HepG2 (cell line): ENCODE measurements at regions not wholly inside any gene's neighbourhood (a gene's known extent, or its start where the extent isn't known, plus 50 kb on each side); places are given as distances from the start of the nearest gene placed in this dataset.

Experiments
- ATAC-seq: fragments of 200-7000 bp; cut with Tn5 transposase; 3 replicates; pipeline ENCODE4 v1.9.1; 2020; ENCODE audit warnings: mild to moderate bottlenecking, moderate library complexity
- BruUV-seq: library from RNA; stranded (reverse); fragments of 400-500 nt; replicated peaks from 2 replicates; lab custom pipeline; 2021; lab: Mats Ljungman, UMichigan
- CTCF ChIA-PET: fragments of 300-600 bp; formaldehyde crosslinking; extraction: SDS; loops from one replicate; lab custom pipeline; 2021; ENCODE audit warnings: low total read pairs, inconsistent platforms, low intra/inter-chr PET ratio; lab: Yijun Ruan, JAX
- POLR2A ChIA-PET: fragments of 350-600 bp; sonication (Branson Sonifier 250); formaldehyde crosslinking; loops from one replicate; lab custom pipeline; 2020; ENCODE audit warnings: antibody characterized with exemption, inconsistent platforms; lab: Yijun Ruan, JAX
- DNase-seq: peaks from one replicate; pipeline ENCODE4 v3.0.0-alpha.2; 2015; ENCODE audit warnings: low spot score
- FAIRE-seq: peaks from 3 replicates; lab custom pipeline; 2011; peaks lifted over from hg19 to GRCh38; lab: Jason Lieb, UNC
- H2AFZ ChIP-seq: one replicate; pipeline ENCODE4 v1.6.1; 2011; ENCODE audit warnings: low read length, inconsistent platforms
- H3K27ac ChIP-seq: fragments of 300-600 bp; 3 replicates; pipeline ENCODE4 v1.8.0; 2011; ENCODE audit warnings: mixed run types, mild to moderate bottlenecking, mixed read lengths, low read length, inconsistent platforms; ENCODE audit not compliant: insufficient read depth; ENCODE audit errors: extremely low read length
- H3K27me3 ChIP-seq, 2 experiments: fragments of 200-600 bp in 1 of 2; 2 replicates in 1 of 2; 3 replicates in 1 of 2; pipeline versions ENCODE4 v1.6.0 to v1.8.0; 2011; ENCODE audit warnings: low read length in 2 of 2, mild to moderate bottlenecking in 2 of 2, moderate library complexity in 2 of 2, inconsistent platforms in 1 of 2; ENCODE audit not compliant: insufficient read depth in 2 of 2, control insufficient read depth in 1 of 2
- H3K36me3 ChIP-seq, 2 experiments: fragments of 200-600 bp in 1 of 2; replicated peaks in 1 of 2; 2 replicates in 1 of 2; 3 replicates in 1 of 2; pipeline versions ENCODE4 v1.5.1 to v1.8.0; 2011; ENCODE audit warnings: low read length in 2 of 2, inconsistent platforms in 1 of 2; ENCODE audit not compliant: insufficient read depth in 2 of 2, control insufficient read depth in 1 of 2
- H3K4me1 ChIP-seq: 2 replicates; pipeline ENCODE4 v1.5.1; 2012; ENCODE audit warnings: low read length, inconsistent platforms; ENCODE audit not compliant: insufficient read depth
- H3K4me2 ChIP-seq: 2 replicates; pipeline ENCODE4 v1.6.0; 2011; ENCODE audit warnings: low read depth, low read length, inconsistent platforms
- H3K4me3 ChIP-seq, 3 experiments: fragments of 200-600 bp in 1 of 3; sonication (generic), shearing (Covaris generic) in 1 of 3; replicated peaks in 1 of 3; 2 replicates each; pipeline ENCODE4 v1.5.1; 2011 to 2016; ENCODE audit warnings: low read length in 3 of 3, inconsistent platforms in 2 of 3, low read depth in 2 of 3, mild to moderate bottlenecking in 2 of 3, control low read depth in 1 of 3, mixed read lengths in 1 of 3; ENCODE audit not compliant: insufficient read depth in 1 of 3
- H3K79me2 ChIP-seq: one replicate; pipeline ENCODE4 v1.6.1; 2011; ENCODE audit warnings: low read length, inconsistent platforms; ENCODE audit not compliant: insufficient read depth
- H3K9ac ChIP-seq: 2 replicates; pipeline ENCODE4 v1.6.0; 2011; ENCODE audit warnings: mild to moderate bottlenecking, low read depth, low read length, inconsistent platforms; ENCODE audit not compliant: insufficient read depth
- H3K9me3 ChIP-seq: 2 replicates; pipeline ENCODE4 v1.5.1; 2012; ENCODE audit warnings: mild to moderate bottlenecking, low read length
- H4K20me1 ChIP-seq: 2 replicates; pipeline ENCODE4 v1.6.0; 2011; ENCODE audit warnings: inconsistent platforms, mild to moderate bottlenecking, low read length, moderate library complexity; ENCODE audit not compliant: insufficient read depth
- ARNT ChIP-seq: fragments of 450-650 bp; IDR thresholded peaks from 2 replicates; pipeline ENCODE4 v1.6.1; 2017
- ASH2L ChIP-seq: fragments of 300-600, 200-600 bp; sonication (generic); IDR thresholded peaks from 2 replicates; pipeline ENCODE4 v1.7.0; 2017; ENCODE audit warnings: low read depth, mild to moderate bottlenecking, moderate library complexity, mixed read lengths, low read length; ENCODE audit not compliant: insufficient read length
- ATF7-NPFF ChIP-seq: sonication (generic); formaldehyde crosslinking; IDR thresholded peaks from 2 replicates; pipeline ENCODE4 v1.8.1; 2023; ENCODE audit warnings: mild to moderate bottlenecking, low read depth, missing genetic modification reagents, moderate library complexity
- FOXO1 ChIP-seq: sonication (generic); formaldehyde crosslinking; IDR thresholded peaks from 2 replicates; pipeline ENCODE4 v1.4.0; 2020; ENCODE audit warnings: missing genetic modification reagents
- GABPB1 ChIP-seq: IDR thresholded peaks from 2 replicates; pipeline ENCODE4 v1.6.1; 2016; ENCODE audit warnings: mild to moderate bottlenecking, missing genetic modification reagents, moderate library complexity, missing compliant biosample characterization
- PHF5A ChIP-seq: IDR thresholded peaks from one replicate; pipeline ENCODE4 v1.6.1; 2018; ENCODE audit warnings: low read depth, missing genetic modification reagents; ENCODE audit not compliant: unreplicated experiment
- RBM22 ChIP-seq: fragments of 200-400 bp; formaldehyde crosslinking; optimal IDR thresholded peaks from 2 replicates; pipeline ENCODE3; 2017; ENCODE audit warnings: mild to moderate bottlenecking, low read length, moderate library complexity
- SPEN ChIP-seq: sonication (generic); formaldehyde crosslinking; IDR thresholded peaks from 2 replicates; pipeline ENCODE4 v1.5.1; 2020; ENCODE audit warnings: low read depth, mild to moderate bottlenecking, missing genetic modification reagents
- U2AF2 ChIP-seq: fragments of 200-400 bp; formaldehyde crosslinking; IDR thresholded peaks from 2 replicates; pipeline ENCODE4 v1.6.1; 2017; ENCODE audit warnings: low read depth, mild to moderate bottlenecking, low read length
- ZBTB21 ChIP-seq: sonication (generic); formaldehyde crosslinking; IDR thresholded peaks from 2 replicates; pipeline ENCODE4 v1.4.0; 2020; ENCODE audit warnings: missing genetic modification reagents
- ZNF264 ChIP-seq: sonication (generic); formaldehyde crosslinking; IDR thresholded peaks from 2 replicates; pipeline ENCODE4 v1.4.0; 2020; ENCODE audit warnings: missing genetic modification reagents
- ZNF274 ChIP-seq: sonication (generic); formaldehyde crosslinking; IDR thresholded peaks from 2 replicates; pipeline ENCODE4 v1.5.1; 2020; ENCODE audit warnings: mild to moderate bottlenecking, missing genetic modification reagents
- ZNF432 ChIP-seq: sonication (generic); formaldehyde crosslinking; IDR thresholded peaks from 2 replicates; pipeline ENCODE4 v1.5.0; 2020; ENCODE audit warnings: missing genetic modification reagents, mild to moderate bottlenecking, borderline replicate concordance
- ZZZ3 ChIP-seq: sonication (generic); formaldehyde crosslinking; IDR thresholded peaks from 2 replicates; pipeline ENCODE4 v1.4.0; 2020; ENCODE audit warnings: missing genetic modification reagents, mild to moderate bottlenecking, borderline replicate concordance
- WGBS: methylation state at CpG from one replicate; pipeline ENCODE4 v1.1.6; 2017; ENCODE audit warnings: low lambda C conversion rate; 5-methylcytosine and 5-hydroxymethylcytosine counted together
- in situ Hi-C: cut with HindIII; loops from 2 replicates; pipeline ENCODE4 v1.10.0; 2017; ENCODE audit warnings: low pct_unique_long_range_greater_than_20kb; ENCODE audit not compliant: extremely low pct_ligation_motif_present
- intact Hi-C: fragments of 100-400 bp; cut with micrococcal nuclease; formaldehyde crosslinking; loops from one replicate; pipeline ENCODE4 v1.10.0; 2022; ENCODE audit not compliant: unreplicated experiment
- TF ChIP-seq, protein P1 (sequence below): sonication (generic); formaldehyde crosslinking; IDR thresholded peaks from 2 replicates; pipeline ENCODE4 v1.9.0; 2021; ENCODE audit warnings: missing genetic modification reagents, mild to moderate bottlenecking, borderline replicate concordance
- TF ChIP-seq, protein P2 (sequence below): sonication (generic); formaldehyde crosslinking; IDR thresholded peaks from 2 replicates; pipeline ENCODE4 v1.8.0; 2022; ENCODE audit warnings: missing genetic modification reagents, mild to moderate bottlenecking, inconsistent platforms, borderline replicate concordance
- TF ChIP-seq, protein P3 (sequence below): sonication (generic); formaldehyde crosslinking; IDR thresholded peaks from 2 replicates; pipeline ENCODE4 v1.4.0; 2020; ENCODE audit warnings: low read depth, mild to moderate bottlenecking, missing genetic modification reagents
- TF ChIP-seq, protein P4 (sequence below): IDR thresholded peaks from 2 replicates; pipeline ENCODE4 v1.6.1; 2018; ENCODE audit warnings: missing genetic modification reagents

DNA sequence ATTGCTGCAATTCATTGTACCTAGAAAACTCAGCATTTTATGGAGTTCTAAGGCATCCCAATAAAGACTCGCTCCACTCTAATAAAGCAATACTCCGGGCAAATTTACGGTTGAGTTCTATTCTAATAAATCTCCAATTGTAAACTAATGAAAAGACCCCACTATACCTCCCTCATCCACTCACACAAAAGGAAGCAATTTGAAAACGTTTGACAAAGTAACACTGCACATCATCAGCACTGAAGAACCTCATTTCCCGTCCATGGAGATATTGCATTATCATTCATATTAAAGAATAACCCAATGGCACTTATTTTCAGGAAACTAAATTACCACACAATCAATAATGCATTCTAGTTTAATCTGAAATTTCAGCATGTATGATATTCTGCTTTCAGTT lies 111.0 kb upstream of the LMO3 start (continued):
- TF ChIP-seq, protein P1, sequence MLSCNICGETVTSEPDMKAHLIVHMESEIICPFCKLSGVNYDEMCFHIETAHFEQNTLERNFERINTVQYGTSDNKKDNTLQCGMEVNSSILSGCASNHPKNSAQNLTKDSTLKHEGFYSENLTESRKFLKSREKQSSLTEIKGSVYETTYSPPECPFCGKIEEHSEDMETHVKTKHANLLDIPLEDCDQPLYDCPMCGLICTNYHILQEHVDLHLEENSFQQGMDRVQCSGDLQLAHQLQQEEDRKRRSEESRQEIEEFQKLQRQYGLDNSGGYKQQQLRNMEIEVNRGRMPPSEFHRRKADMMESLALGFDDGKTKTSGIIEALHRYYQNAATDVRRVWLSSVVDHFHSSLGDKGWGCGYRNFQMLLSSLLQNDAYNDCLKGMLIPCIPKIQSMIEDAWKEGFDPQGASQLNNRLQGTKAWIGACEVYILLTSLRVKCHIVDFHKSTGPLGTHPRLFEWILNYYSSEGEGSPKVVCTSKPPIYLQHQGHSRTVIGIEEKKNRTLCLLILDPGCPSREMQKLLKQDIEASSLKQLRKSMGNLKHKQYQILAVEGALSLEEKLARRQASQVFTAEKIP: no peak
- TF ChIP-seq ASH2L: no peak
- TF ChIP-seq, protein P2, sequence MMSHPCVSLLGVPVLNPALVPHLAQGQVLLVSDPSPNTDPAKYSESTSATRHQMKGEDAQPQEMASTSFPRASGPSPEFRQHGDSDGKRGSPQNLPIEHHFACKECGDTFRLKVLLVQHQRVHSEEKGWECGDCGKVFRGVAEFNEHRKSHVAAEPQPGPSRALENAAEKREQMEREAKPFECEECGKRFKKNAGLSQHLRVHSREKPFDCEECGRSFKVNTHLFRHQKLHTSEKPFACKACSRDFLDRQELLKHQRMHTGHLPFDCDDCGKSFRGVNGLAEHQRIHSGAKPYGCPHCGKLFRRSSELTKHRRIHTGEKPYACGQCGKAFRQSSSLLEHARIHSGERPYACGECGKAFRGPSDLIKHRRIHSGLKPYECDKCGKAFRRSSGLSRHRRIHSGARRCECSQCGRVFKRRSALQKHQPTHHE (CRISPR knock-in tag): no peak
- TF ChIP-seq SPEN (CRISPR knock-in tag): no peak
- TF ChIP-seq FOXO1 (CRISPR knock-in tag): no peak
- TF ChIP-seq ATF7-NPFF (CRISPR knock-in tag): no peak
- TF ChIP-seq, all 625 proteins: peak for 0

DNA sequence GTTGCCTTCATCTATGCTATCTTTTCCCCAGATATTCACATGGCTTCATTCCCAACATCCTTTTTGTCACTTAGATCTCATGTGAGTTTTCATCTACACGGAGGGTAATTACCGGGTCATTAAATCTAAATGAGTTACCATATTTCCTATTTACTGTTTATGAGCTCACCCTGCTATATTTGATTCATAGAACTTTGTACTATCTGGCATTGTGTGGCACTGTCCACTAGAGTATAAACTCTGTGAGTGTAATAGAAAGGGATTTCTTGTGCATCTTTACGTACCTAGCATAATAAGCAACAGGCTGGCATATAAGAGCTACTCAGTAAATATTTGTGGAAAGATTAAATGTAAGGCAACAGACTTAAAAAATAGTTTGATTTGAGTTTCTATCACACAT lies 86.1 kb upstream of the LMO3 start:
- H3K27ac ChIP-seq: no peak overlapping the region
- 72% methylated on average over 3 of the region's 3 CpGs for WGBS
- H3K4me1 ChIP-seq: no peaks in the 10 kb centered on the region
- H4K20me1 ChIP-seq: no peaks in the 10 kb centered on the region
- BruUV-seq: no TSS peak
- ChIA-PET CTCF (no interaction called here), POLR2A (no interaction called here)
- in situ Hi-C loops (no loop called here), intact Hi-C loops (no loop called here)
- no peak for DNase-seq
- H3K27me3 ChIP-seq: no peaks in the 10 kb centered on the region
- H2AFZ ChIP-seq: no peak overlapping the region
- H3K79me2 ChIP-seq: no peaks in the 10 kb centered on the region
- no peak for ATAC-seq
- H3K36me3 ChIP-seq: no peaks in the 10 kb centered on the region
- H3K4me2 ChIP-seq: no peak overlapping the region
- H3K9ac ChIP-seq: no peak overlapping the region
- peaks cover 6% of the 10 kb centered on the region for H3K9me3 ChIP-seq
- TF ChIP-seq ZNF274 (CRISPR knock-in tag) (no peak), RBM22 (no peak), PHF5A (CRISPR knock-in tag) (no peak), ZNF432 (no peak), ZBTB21 (no peak), ARNT (no peak), ZZZ3 (CRISPR knock-in tag) (no peak), U2AF2 (no peak), GABPB1 (CRISPR knock-in tag) (no peak), ZNF264 (CRISPR knock-in tag) (no peak)
- TF ChIP-seq, protein P3, sequence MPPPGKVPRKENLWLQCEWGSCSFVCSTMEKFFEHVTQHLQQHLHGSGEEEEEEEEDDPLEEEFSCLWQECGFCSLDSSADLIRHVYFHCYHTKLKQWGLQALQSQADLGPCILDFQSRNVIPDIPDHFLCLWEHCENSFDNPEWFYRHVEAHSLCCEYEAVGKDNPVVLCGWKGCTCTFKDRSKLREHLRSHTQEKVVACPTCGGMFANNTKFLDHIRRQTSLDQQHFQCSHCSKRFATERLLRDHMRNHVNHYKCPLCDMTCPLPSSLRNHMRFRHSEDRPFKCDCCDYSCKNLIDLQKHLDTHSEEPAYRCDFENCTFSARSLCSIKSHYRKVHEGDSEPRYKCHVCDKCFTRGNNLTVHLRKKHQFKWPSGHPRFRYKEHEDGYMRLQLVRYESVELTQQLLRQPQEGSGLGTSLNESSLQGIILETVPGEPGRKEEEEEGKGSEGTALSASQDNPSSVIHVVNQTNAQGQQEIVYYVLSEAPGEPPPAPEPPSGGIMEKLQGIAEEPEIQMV (CRISPR knock-in tag): no peak
- TF ChIP-seq, protein P4, sequence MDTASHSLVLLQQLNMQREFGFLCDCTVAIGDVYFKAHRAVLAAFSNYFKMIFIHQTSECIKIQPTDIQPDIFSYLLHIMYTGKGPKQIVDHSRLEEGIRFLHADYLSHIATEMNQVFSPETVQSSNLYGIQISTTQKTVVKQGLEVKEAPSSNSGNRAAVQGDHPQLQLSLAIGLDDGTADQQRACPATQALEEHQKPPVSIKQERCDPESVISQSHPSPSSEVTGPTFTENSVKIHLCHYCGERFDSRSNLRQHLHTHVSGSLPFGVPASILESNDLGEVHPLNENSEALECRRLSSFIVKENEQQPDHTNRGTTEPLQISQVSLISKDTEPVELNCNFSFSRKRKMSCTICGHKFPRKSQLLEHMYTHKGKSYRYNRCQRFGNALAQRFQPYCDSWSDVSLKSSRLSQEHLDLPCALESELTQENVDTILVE (CRISPR knock-in tag): no peak
- FAIRE-seq: no peak
- H3K4me3 ChIP-seq: no peak overlapping the region
